NCI-H524 (cell line): ENCODE measurements at regions not wholly inside any gene's neighbourhood (a gene's known extent, or its start where the extent isn't known, plus 50 kb on each side); places are given as distances from the start of the nearest gene placed in this dataset.
"Not testable (repeated sequence)": the region's sequence is repeated elsewhere in the genome, so short reads cannot be mapped to it uniquely, and the experiment has no call there.

Experiments used
- DNase-seq, 2 experiments: peaks; one replicate each; lab custom pipeline; 2025; lab: John Stamatoyannopoulos, UW

GRCh38 chr5:113721171-113721570 is 207.7 kb downstream of the YTHDC2 start:
- no peak for DNase-seq

- no peak for DNase-seq
These were observed 209.5 kb downstream of the YTHDC2 start for GRCh38 chr5:113723021-113723420.

DNA sequence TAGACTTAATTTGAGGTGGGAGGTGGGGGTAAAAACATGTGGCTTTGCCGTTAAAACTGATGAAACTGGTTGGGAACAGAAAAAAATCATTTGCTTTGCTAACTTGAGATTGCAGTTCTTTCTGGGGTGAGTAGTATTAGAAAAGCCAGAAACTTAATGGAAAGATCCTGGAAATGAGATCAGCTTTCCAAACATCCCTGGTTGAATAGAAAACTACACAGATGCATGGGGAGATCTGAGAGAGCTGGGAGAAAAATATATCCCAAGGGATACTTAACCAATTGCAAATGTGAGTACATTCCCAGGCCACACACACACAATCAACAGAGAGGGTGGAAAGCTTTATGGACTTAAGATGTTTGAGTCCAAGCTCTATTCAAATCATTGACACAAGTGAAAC is 222.3 kb downstream of the YTHDC2 start:
- DNase-seq, result no peak

DNA sequence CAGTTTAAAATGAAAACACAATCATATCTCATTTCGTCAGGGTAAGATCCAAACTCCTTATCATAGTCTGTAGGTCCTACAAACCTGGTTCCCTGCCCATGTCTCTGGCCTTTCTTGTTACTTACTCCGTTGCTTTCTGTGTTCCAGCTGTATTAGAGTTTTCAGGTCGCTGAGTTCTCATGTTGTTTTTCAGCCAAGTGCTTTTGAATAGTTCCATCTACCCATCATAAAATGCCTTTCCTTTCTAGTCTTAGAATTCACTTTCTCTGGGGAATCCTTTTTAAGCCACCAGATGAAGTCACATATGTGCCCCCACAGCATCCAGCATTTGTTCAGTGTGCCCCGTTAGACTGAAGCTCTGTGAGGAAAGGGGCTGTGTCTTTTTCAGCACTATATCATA is 228.7 kb downstream of the YTHDC2 start:
- DNase-seq, result no peak

DNA sequence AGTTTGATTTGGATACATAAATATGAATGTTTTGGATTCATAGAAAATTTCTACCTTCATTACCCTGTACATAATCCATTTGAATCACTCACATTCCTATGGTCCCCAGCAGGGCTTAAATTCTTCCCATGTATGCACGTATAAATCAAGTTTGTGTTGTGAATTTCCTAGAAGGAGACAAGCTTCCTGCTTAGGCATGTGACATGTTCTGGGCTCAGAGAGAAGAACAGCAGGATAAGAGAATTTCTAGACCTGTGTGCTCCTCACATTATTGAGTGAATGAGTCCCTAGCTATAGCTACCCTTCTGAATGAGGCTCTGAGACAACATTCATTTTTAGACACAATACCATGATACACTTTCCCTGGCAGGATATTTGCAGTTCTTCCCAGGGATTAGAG is 229.1 kb downstream of the YTHDC2 start:
- no peak for DNase-seq

DNA sequence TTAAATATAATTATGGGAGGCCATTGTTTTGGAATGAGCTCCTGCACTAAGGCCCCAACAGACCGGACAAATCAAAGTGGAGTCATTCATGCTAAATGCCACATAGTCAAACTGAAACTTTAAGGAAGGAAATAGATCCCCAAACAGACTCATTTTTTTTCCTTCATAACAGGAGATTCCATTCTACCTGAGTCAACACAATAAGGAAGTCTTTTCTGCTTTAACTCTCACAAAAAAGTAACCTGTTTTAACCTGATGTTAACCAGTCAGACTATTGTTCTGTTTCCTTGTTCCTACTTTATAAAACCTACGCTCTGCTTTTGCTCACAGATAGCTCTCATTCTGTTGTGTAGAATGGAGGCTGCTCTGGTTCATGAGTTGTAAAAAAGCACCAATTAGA is 234.9 kb downstream of the YTHDC2 start:
- no peak for DNase-seq

DNA sequence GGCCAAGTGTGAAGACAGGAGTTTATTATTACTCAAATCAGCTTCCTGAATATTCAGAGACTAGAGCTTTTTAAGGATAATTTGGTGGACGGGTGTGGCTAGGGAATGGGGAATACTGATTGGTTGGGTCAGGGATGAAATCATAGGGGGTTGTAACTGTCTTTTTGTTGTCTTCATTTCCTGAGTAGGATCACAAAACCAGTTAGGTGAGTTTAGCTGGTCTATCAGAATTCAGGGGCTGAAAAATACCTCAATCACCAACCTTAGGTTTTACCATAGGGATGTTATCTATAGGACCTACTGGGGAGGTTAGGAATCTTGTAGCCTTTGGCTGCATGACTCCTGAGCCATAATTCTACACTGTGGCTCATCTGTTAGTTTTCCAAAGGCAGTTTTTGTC is 235.8 kb downstream of the YTHDC2 start:
- DNase-seq, result no peak

DNA sequence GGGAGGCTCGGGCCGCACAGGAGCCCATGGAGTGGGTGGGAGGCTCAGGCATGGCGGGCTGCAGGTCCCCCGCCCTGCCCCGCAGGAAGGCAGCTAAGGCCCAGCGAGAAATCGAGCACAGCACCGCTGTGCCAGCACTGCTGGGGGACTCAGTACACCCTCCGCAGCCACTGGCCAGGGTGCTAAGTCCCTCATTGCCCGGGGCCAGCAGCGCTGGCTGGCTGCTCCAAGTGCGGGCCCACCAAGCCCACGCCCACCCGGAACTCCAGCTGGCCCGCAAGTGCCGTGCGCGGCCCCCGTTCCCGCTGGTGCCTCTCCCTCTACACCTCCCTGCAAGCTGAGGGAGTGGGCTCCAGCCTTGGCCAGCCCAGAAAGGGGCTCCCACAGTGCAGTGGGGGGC is 239.7 kb downstream of the YTHDC2 start:
- DNase-seq, result not testable (repeated sequence)

DNA sequence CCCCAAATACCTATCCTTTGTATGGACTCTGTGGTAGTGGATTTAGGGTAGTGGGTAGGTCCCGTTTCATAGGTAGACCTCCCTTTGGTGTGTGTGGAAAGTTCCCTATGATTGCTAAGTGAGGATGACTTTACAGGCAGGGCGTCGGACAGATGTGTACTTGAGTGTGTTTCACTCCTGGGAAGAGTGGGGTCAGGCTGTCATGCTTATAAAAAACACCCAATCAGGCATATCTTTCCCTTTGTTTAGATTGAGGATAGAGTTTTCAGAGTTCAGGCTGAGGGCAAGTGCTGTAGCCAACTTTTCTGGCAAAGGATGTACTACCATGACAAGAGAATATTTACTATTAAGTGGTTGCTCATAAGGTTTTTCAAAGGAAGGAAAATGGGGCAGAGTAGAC is 242.0 kb downstream of the YTHDC2 start:
- no peak for DNase-seq

GRCh38 chr5:113757508-113757907 is 244.0 kb downstream of the YTHDC2 start:
- no peak for DNase-seq

- no peak for DNase-seq
These were observed 246.0 kb downstream of the YTHDC2 start for GRCh38 chr5:113759505-113759904.

DNA sequence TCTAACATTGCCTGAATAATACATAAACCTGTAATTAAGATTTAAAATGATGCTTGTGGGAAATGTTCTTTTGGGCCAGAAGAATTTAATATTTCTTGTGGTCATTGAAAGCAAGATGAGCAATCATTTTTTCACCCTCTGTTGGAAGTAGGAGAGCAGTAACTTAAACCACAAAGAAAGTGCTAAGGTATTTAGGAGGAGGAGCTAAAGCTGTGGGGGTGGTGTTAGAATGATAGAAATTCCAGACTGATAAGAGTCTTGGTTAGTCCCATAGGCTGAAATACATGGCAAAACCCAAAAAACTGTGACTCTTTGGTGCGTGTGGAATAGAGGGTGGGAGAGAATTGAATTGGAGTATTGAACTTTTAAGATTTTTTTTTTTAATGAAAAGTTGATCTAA is 247.0 kb downstream of the YTHDC2 start:
- DNase-seq, result no peak

- DNase-seq, result no peak
These were observed 248.1 kb downstream of the YTHDC2 start for GRCh38 chr5:113761594-113761993.

GRCh38 chr5:113764382-113764781 is 250.9 kb downstream of the YTHDC2 start:
- DNase-seq, result no peak

DNA sequence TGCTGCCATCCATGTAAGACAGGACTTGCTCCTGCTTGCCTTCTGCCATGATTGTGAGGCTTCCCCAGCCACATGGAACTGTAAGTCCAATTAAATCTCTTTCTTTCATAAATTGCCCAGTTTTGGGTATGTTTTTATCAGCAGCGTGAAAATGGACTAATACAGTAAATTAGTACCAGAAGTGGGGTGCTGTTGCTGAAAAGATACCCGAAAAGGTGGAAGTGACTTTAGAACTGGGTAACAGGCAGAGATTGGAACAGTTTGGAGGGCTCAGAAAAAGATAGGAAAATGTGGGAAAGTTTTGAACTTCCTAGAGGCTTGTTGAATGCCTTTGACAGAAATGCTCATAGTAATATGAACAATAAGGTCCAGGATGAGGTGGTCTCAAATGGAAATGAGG is 253.3 kb downstream of the YTHDC2 start:
- not testable (repeated sequence) for DNase-seq

DNA sequence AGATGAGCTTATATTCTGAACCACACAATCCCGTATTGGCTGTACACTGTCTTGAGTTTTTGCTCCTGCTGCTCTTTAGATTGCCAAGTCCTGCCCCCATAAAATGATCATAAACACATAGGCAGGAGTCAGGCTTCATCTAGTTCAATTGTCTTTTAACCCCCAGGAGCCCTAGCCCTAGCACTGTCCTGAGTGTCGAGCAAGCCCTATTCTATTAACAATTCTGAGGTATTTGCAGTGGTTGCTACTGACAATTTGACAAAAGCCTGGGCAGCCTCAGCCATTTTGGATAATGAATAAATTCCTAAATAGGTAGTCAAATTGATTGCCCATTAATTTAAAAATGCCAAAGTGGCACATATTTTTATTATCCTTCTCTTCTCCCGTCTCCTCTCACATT is 257.2 kb downstream of the YTHDC2 start:
- no peak for DNase-seq

DNA sequence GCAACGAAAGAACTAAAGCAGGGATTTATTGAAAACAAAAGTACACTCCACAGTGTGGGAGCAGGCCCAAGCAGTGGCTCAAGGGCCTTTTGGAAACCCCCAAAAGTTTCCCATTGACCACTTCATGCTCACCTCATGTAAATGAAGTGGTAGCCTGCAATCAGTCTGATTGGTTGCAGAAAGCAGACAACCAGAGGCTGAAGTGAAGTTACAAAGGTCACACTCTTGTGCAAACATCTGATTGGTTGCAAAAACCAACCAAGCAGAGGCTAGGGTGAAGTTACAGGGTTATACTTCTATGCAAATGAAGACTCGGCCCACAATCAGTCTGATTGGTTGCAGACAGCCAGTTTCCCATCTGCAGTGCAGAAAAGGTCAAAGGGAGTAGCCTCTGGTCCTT is 258.0 kb downstream of the YTHDC2 start:
- DNase-seq, result no peak

- no peak for DNase-seq
These were observed 262.7 kb downstream of the YTHDC2 start for GRCh38 chr5:113776168-113776567.

DNA sequence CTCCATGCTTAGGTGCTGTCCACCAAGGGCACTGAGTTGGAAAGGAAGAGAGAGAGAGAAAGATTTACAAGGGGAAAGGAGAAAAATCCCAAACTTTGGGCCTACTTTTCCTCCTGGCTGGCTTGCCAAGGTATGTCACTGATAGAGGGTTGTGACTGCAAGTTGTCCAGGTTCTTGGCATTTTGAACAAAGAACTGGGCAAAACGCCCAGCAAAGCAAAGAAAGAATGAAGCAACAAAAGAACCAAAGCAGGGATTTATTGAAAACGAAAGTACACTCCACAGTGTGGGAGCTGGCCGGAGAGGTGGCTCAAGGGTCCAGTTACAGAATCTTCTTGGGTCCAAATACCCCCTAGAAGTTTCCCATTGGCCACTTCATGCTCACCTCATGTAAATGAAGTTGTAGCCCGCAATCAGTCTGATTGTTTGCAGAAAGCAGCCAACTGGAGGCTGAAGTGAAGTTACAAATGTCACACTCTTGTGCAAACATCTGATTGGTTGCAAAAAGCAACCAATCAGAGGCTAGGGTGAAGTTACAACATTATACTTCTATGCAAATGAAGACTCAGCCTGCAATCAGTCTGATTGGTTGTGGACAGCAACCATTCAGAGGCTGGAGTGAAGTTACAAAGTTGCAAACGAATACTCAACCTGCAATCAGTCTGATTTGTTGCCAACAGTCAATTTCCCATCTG is 263.5 kb downstream of the YTHDC2 start:
- no peak for DNase-seq

DNA sequence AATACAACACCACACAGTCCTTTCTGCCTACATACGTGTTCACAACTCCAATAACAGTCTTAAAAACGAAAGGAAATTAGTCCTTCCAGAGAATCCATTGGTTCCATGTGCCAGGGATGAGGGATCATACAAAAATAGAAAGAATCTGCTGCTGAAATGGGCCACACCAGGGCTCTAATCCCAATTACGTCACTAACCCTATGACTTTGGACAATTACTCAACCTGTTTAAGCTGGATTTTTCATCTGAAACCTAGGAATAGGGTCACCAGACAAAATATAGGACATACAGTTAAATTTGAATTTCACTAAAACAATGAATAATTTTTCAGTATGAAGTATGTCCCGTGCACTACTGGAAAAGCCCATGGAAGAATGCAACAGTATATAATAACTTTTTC is 264.7 kb downstream of the YTHDC2 start:
- no peak for DNase-seq

DNA sequence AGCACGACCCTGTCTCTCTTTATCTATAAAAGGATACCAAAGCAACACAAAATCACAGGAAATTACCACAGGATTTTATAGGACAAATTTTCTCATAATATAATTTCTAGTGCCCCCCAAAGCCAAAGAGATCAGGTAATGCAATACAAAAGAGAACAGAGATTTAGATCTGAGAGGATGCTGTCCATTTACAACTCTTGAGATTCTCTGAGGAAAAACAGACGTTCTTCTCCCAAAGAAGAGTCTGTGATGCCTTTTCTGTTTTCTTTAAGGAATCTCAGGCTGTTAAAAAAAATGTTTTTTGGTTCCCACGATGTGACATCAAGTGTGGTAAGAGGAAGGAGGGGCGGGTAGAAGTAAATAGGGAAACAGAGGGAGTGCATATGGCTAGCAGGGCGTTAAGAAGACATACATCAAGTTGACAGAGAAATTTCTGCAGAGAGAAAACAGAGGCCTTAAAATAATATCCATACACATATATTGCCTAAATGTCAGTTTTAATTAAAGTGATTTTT is 274.7 kb downstream of the YTHDC2 start:
- DNase-seq, result no peak

DNA sequence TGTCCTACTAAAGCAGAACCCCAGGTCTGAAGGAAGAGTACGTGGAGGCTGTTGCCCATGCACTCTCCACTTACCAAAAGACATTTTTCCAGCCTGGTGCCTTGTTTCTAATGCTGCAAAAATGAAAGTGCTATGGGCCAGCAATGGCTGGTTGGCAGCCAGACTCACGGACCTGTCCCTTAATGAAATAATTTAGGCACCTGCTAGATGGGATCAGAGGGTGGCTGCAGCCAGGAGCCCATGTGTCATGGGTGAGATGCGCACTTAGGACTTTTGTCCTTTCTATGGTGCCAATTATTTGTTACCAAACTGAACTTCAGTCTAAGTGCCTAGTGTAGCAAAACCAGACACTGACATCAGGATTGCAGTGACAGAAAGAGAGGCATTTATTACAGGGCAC is 276.3 kb downstream of the YTHDC2 start:
- DNase-seq, result no peak

- DNase-seq, result no peak
These were observed 279.3 kb downstream of the YTHDC2 start for GRCh38 chr5:113792806-113793205.

GRCh38 chr5:113794981-113795380 is 281.5 kb downstream of the YTHDC2 start:
- no peak for DNase-seq
